Prostate gland (tissue), 2 donors: ENCODE measurements at regions not wholly inside any gene's neighbourhood (a gene's known extent, or its start where the extent isn't known, plus 50 kb on each side); places are given as distances from the start of the nearest gene placed in this dataset.

Source experiments
- DNase-seq: peaks from one replicate; pipeline ENCODE4 v3.0.0-alpha.2; 2019; ENCODE audit warnings: low spot score
- H3K27ac ChIP-seq, 2 donors: fragments of 200-600 bp; sonication (generic); 2 replicates each; pipeline ENCODE4 v1.5.1; 2017 to 2019
- H3K27me3 ChIP-seq: fragments of 200-600 bp; sonication (generic); replicated peaks from 2 replicates; pipeline ENCODE4 v1.5.1; 2019; ENCODE audit not compliant: insufficient read depth
- H3K36me3 ChIP-seq, 2 donors: fragments of 200-600 bp; sonication (generic); 1 replicate in 1 of 2; 2 replicates in 1 of 2; pipeline versions ENCODE4 v1.5.1 to v1.8.1; 2017 to 2019
- H3K4me1 ChIP-seq: fragments of 200-600 bp; sonication (generic); replicated peaks from 2 replicates; pipeline ENCODE4 v1.5.1; 2019
- H3K4me3 ChIP-seq, 2 donors: fragments of 200-600 bp; sonication (generic); 2 replicates each; pipeline ENCODE4 v1.5.1; 2017 to 2019
- H3K9me3 ChIP-seq: fragments of 200-600 bp; sonication (generic); 2 replicates; pipeline ENCODE4 v1.5.1; 2017
- POLR2A ChIP-seq: fragments of 450-650 bp; IDR thresholded peaks from one replicate; pipeline ENCODE4 v1.6.1; 2016; ENCODE audit warnings: antibody characterized with exemption, mild to moderate bottlenecking
- POLR2AphosphoS5 ChIP-seq: sonication (generic); formaldehyde crosslinking; IDR thresholded peaks from one replicate; pipeline ENCODE4 v1.6.1; 2017; ENCODE audit warnings: antibody characterized with exemption
- WGBS: methylation state at CpG from one replicate; pipeline ENCODE4 v1.1.5; 2018; 5-methylcytosine and 5-hydroxymethylcytosine counted together
- intact Hi-C: fragments of 100-400 bp; cut with DNase I; formaldehyde crosslinking; loops from one replicate; pipeline ENCODE4 v1.14.2; 2022
- TF ChIP-seq, protein P1 (sequence below), 4 experiments: fragments of 200-600 bp in 2 of 4; fragments of 450-650 bp in 2 of 4; sonication (generic) in 2 of 4; IDR thresholded peaks; 1 replicate in 3 of 4; 2 replicates in 1 of 4; pipeline ENCODE4 v1.5.1; 2016 to 2019; ENCODE audit warnings: antibody characterized with exemption in 4 of 4, mild to moderate bottlenecking in 2 of 4, moderate library complexity in 2 of 4

DNA sequence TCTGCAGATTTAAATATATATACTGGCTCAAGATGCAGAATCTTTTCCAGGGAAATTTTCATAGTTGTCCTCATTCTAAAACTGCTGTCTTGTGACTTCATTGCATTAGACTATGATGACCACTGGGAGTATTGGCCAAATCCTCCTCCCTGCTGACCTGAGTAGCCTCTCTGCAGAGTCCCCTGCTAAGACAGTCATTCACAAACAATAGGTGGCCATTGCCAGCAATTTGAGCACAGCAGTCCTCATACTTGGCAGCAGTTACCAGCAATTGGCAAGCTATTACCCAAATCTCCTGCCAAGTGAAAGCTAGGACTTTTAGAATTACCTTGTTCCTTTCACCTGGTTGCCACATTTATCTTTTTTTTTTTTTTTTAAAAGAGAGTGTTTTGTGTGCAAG lies 325.8 kb downstream of the FAT3 start:
- Histone ChIP-seq H3K27ac (no peak overlapping the region), H3K4me1 (no peaks in the 10 kb centered on the region), H3K4me3 (no peak overlapping the region), H3K27me3 (no peaks in the 10 kb centered on the region), H3K36me3 (no peaks in the 10 kb centered on the region), H3K9me3 (no peaks in the 10 kb centered on the region)
- TF ChIP-seq POLR2A (no peak), POLR2AphosphoS5 (no peak)
- TF ChIP-seq, protein P1, sequence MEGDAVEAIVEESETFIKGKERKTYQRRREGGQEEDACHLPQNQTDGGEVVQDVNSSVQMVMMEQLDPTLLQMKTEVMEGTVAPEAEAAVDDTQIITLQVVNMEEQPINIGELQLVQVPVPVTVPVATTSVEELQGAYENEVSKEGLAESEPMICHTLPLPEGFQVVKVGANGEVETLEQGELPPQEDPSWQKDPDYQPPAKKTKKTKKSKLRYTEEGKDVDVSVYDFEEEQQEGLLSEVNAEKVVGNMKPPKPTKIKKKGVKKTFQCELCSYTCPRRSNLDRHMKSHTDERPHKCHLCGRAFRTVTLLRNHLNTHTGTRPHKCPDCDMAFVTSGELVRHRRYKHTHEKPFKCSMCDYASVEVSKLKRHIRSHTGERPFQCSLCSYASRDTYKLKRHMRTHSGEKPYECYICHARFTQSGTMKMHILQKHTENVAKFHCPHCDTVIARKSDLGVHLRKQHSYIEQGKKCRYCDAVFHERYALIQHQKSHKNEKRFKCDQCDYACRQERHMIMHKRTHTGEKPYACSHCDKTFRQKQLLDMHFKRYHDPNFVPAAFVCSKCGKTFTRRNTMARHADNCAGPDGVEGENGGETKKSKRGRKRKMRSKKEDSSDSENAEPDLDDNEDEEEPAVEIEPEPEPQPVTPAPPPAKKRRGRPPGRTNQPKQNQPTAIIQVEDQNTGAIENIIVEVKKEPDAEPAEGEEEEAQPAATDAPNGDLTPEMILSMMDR (IDR thresholded peaks at IDR 0.05): no peak
- peak; percentile 39 for DNase-seq
- intact Hi-C loops: loop anchor here (10.0 kb wide), 1 partner anchor 326 kb away; the partner anchor contains the start of gene FAT3

DNA sequence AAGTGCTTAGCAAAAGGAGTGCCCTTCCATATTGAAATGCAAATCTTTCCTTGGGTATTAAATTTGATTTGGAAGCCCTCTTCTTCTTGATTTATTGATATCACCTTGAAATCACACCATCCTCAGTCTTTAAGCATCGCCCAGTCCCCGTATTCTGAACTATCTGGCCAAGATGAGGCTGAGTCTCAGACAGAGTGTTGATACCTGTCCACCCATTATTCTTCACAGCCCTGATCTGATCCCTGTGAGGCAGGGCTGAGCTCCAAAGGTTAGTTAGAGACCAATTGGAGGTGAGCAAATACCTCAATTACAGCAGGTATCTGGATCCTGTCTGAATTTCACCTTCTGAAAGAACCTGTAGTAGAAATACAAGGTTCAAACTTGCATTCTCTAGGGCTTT lies 326.3 kb downstream of the FAT3 start:
- 59% methylated on average over 2 of the region's 2 CpGs for WGBS
- no peak overlapping the region for H3K27ac ChIP-seq
- no peaks in the 10 kb centered on the region for H3K36me3 ChIP-seq
- H3K9me3 ChIP-seq: no peaks in the 10 kb centered on the region
- intact Hi-C loops: loop anchor here (10.0 kb wide), 1 partner anchor 326 kb away; the partner anchor contains the start of gene FAT3
- no peaks in the 10 kb centered on the region for H3K27me3 ChIP-seq
- no peaks in the 10 kb centered on the region for H3K4me1 ChIP-seq
- H3K4me3 ChIP-seq: no peak overlapping the region
- no peak for DNase-seq
- TF ChIP-seq POLR2AphosphoS5: no peak
- no peak for TF ChIP-seq POLR2A
- TF ChIP-seq, protein P1 (IDR thresholded peaks at IDR 0.05): no peak

DNA sequence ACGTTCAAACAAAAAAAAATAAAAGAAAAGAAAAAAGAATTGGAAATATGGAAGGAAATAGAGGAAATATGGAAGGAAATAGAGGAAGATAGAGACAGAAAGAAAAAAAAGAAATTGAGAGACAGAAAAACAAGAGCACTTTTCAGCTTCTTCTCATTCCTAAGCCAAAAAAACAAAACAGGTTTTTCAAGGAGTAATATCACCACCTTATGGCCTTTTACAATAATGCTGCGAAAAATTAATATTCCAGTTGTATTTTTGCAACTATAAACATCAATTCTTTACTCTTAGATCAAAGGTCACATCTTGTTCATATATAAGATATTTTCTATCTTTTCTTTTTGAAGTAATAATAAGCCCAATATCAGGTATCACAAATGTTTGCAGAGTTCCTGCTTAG lies 328.3 kb downstream of the FAT3 start:
- no peaks in the 10 kb centered on the region for H3K27me3 ChIP-seq
- no peaks in the 10 kb centered on the region for H3K9me3 ChIP-seq
- H3K36me3 ChIP-seq: no peaks in the 10 kb centered on the region
- no peaks in the 10 kb centered on the region for H3K4me1 ChIP-seq
- no peak for TF ChIP-seq POLR2AphosphoS5
- TF ChIP-seq, protein P1 (IDR thresholded peaks at IDR 0.05): peak in 2 of 4 experiments; percentile 24 to 29
- 59% methylated on average over 2 of the region's 2 CpGs for WGBS
- intact Hi-C loops: loop anchor here (10.0 kb wide), 1 partner anchor 328 kb away; the partner anchor contains the start of gene FAT3
- no peak overlapping the region for H3K4me3 ChIP-seq
- H3K27ac ChIP-seq: no peak overlapping the region
- DNase-seq: no peak

DNA sequence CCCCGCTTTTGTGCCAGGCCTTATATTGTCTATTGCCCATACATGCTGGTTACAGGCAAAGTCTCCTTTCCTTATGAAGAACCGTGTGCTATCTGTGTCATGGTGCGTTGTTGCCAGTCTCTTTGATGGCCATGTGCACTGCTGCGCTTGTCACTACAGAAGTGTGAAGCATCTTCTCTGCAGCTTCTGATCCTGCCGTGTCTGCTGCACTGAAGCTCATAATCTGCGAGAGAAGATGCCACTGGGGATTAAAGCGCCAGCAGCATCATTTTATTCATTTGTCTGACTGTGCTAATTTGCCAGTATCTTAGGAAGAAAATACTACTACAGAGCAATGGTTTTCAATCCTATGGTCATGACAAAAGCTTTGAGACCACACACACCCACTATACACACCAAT lies 330.1 kb downstream of the FAT3 start:
- H3K4me1 ChIP-seq: no peaks in the 10 kb centered on the region
- H3K27me3 ChIP-seq: no peaks in the 10 kb centered on the region
- intact Hi-C loops: loop anchor here (10.0 kb wide), 1 partner anchor 330 kb away; the partner anchor contains the start of gene FAT3
- 92% methylated on average over 7 of the region's 7 CpGs for WGBS
- DNase-seq: no peak
- H3K4me3 ChIP-seq: no peak overlapping the region
- TF ChIP-seq POLR2AphosphoS5 (no peak), POLR2A (no peak)
- TF ChIP-seq, protein P1 (IDR thresholded peaks at IDR 0.05): no peak
- no peaks in the 10 kb centered on the region for H3K36me3 ChIP-seq
- H3K27ac ChIP-seq: no peak overlapping the region
- H3K9me3 ChIP-seq: no peaks in the 10 kb centered on the region

DNA sequence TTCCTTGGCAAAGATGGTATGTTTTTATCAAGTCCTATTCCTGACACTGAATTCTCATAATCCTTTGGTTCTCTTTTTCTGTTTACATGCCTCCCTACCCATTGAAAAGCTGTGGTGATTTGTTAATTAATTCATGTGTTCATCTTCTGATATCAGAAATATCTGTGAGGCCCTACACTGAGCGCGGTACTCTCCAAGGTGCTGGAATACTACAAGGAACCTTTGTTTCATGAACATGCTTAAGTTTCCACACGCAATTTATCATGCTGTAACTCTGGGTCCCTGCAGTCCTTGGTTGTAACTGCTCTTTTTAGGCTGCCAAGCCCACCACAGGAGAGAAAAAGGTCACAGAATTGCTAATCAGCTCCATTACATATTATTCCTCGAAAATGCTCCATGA lies 331.8 kb downstream of the FAT3 start:
- no peak overlapping the region for H3K4me3 ChIP-seq
- no peak for DNase-seq
- H3K27ac ChIP-seq: no peak overlapping the region
- H3K36me3 ChIP-seq: no peaks in the 10 kb centered on the region
- H3K4me1 ChIP-seq: no peaks in the 10 kb centered on the region
- no peaks in the 10 kb centered on the region for H3K9me3 ChIP-seq
- WGBS: 61% methylated on average over 4 of the region's 4 CpGs
- no peaks in the 10 kb centered on the region for H3K27me3 ChIP-seq
- TF ChIP-seq, protein P1 (IDR thresholded peaks at IDR 0.05): no peak
- no peak for TF ChIP-seq POLR2A
- intact Hi-C loops: loop anchor here (10.0 kb wide), 1 partner anchor 332 kb away; the partner anchor contains the start of gene FAT3
